K562 (cell line): ENCODE measurements at regions not wholly inside any gene's neighbourhood (a gene's known extent, or its start where the extent isn't known, plus 50 kb on each side); places are given as distances from the start of the nearest gene placed in this dataset.

Source experiments
- ATAC-seq: fragments of 200-7000 bp; cut with Tn5 transposase; 3 replicates; pipeline ENCODE4 v1.9.1; 2020; ENCODE audit warnings: moderate library complexity
- BruUV-seq: library from RNA; stranded (reverse); fragments of 400-500 nt; replicated peaks from 2 replicates; lab custom pipeline; 2021; lab: Mats Ljungman, UMichigan
- CTCF ChIA-PET: fragments of 300-600 bp; formaldehyde crosslinking; extraction: SDS; loops from one replicate; lab custom pipeline; 2021; ENCODE audit warnings: low intra/inter-chr PET ratio; lab: Yijun Ruan, JAX
- POLR2A ChIA-PET: fragments of 300-600, 350-650 bp; sonication (Branson Sonifier 250); formaldehyde crosslinking; extraction: SDS; loops from one replicate; lab custom pipeline; 2021; ENCODE audit warnings: antibody characterized with exemption, inconsistent platforms; lab: Yijun Ruan, JAX
- DNase-seq, 4 experiments: peaks; one replicate each; pipeline versions ENCODE4 v3.0.0 to v3.0.0-alpha.2; 2011 to 2018; ENCODE audit warnings: low spot score in 3 of 4, mixed read lengths in 3 of 4; ENCODE audit errors: extremely low read depth in 1 of 4
- FAIRE-seq: peaks from 2 replicates; lab custom pipeline; 2011; peaks lifted over from hg19 to GRCh38; lab: Jason Lieb, UNC
- H2AFZ ChIP-seq: 2 replicates; pipeline ENCODE4 v1.6.0; 2011; ENCODE audit warnings: low read depth, low read length, control low read depth, inconsistent platforms
- H3K27ac ChIP-seq: fragments of 200-600 bp; 3 replicates; pipeline ENCODE4 v1.8.0; 2011; ENCODE audit warnings: low read depth, mild to moderate bottlenecking, control low read depth, inconsistent platforms, low read length, moderate library complexity, mixed read lengths; ENCODE audit errors: extremely low read depth
- H3K27me3 ChIP-seq, 2 experiments: fragments of 300-600 bp in 1 of 2; 2 replicates in 1 of 2; 3 replicates in 1 of 2; pipeline versions ENCODE4 v1.6.0 to v1.8.0; 2011; ENCODE audit warnings: inconsistent platforms in 2 of 2, low read length in 2 of 2, mild to moderate bottlenecking in 1 of 2, mixed read lengths in 1 of 2, moderate library complexity in 1 of 2; ENCODE audit not compliant: control insufficient read depth in 2 of 2, insufficient read depth in 2 of 2
- H3K36me3 ChIP-seq: fragments of 300-600 bp; 3 replicates; pipeline ENCODE4 v1.8.0; 2011; ENCODE audit warnings: mild to moderate bottlenecking, low read length, inconsistent platforms; ENCODE audit not compliant: control insufficient read depth, insufficient read depth
- H3K4me1 ChIP-seq, 2 experiments: fragments of 200-600 bp in 1 of 2; replicated peaks in 1 of 2; 2 replicates in 1 of 2; 3 replicates in 1 of 2; pipeline versions ENCODE4 v1.5.1 to v1.8.0; 2011; ENCODE audit warnings: inconsistent platforms in 2 of 2, low read length in 2 of 2, mild to moderate bottlenecking in 1 of 2, mixed read lengths in 1 of 2, moderate library complexity in 1 of 2; ENCODE audit not compliant: control insufficient read depth in 2 of 2, insufficient read depth in 2 of 2
- H3K4me2 ChIP-seq: 2 replicates; pipeline ENCODE4 v1.6.1; 2011; ENCODE audit warnings: low read length, control low read depth, inconsistent platforms, mixed read lengths; ENCODE audit not compliant: insufficient read depth
- H3K4me3 ChIP-seq: fragments of 200-600 bp; sonication (generic), shearing (Covaris generic); 2 replicates; pipeline ENCODE4 v1.5.1; 2016; ENCODE audit warnings: control low read depth, inconsistent platforms
- H3K79me2 ChIP-seq: fragments of 200-600 bp; 3 replicates; pipeline ENCODE4 v1.8.0; 2011; ENCODE audit warnings: low read length, inconsistent platforms; ENCODE audit not compliant: control insufficient read depth, insufficient read depth
- H3K9ac ChIP-seq, 2 experiments: 2 replicates each; pipeline versions ENCODE4 v1.6.0 to v1.6.1; 2011; ENCODE audit warnings: low read depth in 2 of 2, low read length in 2 of 2, control low read depth in 1 of 2, inconsistent platforms in 1 of 2, mild to moderate bottlenecking in 1 of 2, mixed read lengths in 1 of 2; ENCODE audit not compliant: insufficient read depth in 1 of 2
- H3K9me1 ChIP-seq: one replicate; pipeline ENCODE4 v1.6.0; 2011; ENCODE audit warnings: inconsistent platforms, mild to moderate bottlenecking, low read length, moderate library complexity; ENCODE audit not compliant: control insufficient read depth, insufficient read depth
- H3K9me3 ChIP-seq: replicated peaks from 2 replicates; pipeline ENCODE4 v1.5.1; 2011; ENCODE audit warnings: low read depth, low read length, inconsistent platforms; ENCODE audit not compliant: control insufficient read depth, insufficient read depth
- H4K20me1 ChIP-seq: replicated peaks from 2 replicates; pipeline ENCODE4 v1.6.1; 2011; ENCODE audit warnings: low read length, inconsistent platforms, mixed read lengths; ENCODE audit not compliant: control insufficient read depth, insufficient read depth
- BCOR ChIP-seq: fragments of 450-650 bp; IDR thresholded peaks from 2 replicates; pipeline ENCODE4 v1.6.1; 2016
- BRCA1 ChIP-seq, 2 experiments: fragments of 450-650 bp in 1 of 2; sonication (generic) in 1 of 2; formaldehyde crosslinking in 1 of 2; IDR thresholded peaks; 2 replicates each; pipeline versions ENCODE4 v1.5.0 to v1.6.1; 2017 to 2020; ENCODE audit warnings: mild to moderate bottlenecking in 1 of 2, missing genetic modification reagents in 1 of 2
- EHMT2 ChIP-seq: fragments of 450-650 bp; IDR thresholded peaks from 2 replicates; pipeline ENCODE4 v1.6.1; 2018; ENCODE audit warnings: antibody characterized with exemption
- ETV1 ChIP-seq: fragments of 450-650 bp; conservative IDR thresholded peaks from 2 replicates; pipeline ENCODE4 v1.6.1; 2016; ENCODE audit warnings: missing genetic modification characterization, control low read depth, low read depth, missing compliant biosample characterization
- KAT2B ChIP-seq: IDR thresholded peaks from one replicate; pipeline ENCODE4 v1.6.1; 2012; ENCODE audit warnings: low read depth, mild to moderate bottlenecking, control low read depth, inconsistent platforms, low read length, moderate library complexity
- KLF10 ChIP-seq: fragments of 250-450 bp; sonication (Bioruptor Pico); IDR thresholded peaks from 2 replicates; pipeline ENCODE4 v1.6.1; 2021; ENCODE audit warnings: matching md5 sums
- MAFK ChIP-seq: IDR thresholded peaks from 2 replicates; pipeline ENCODE4 v1.6.1; 2011; ENCODE audit warnings: low read length, improper control_type of control experiment
- NR2C2 ChIP-seq, 2 experiments: fragments of 200-800 bp in 1 of 2; sonication (Bioruptor generic) in 1 of 2; sonication (generic) in 1 of 2; formaldehyde crosslinking in 1 of 2; IDR thresholded peaks; 2 replicates each; pipeline versions ENCODE4 v1.6.1 to v1.8.0; 2016 to 2022; ENCODE audit warnings: mild to moderate bottlenecking in 1 of 2, missing compliant biosample characterization in 1 of 2, missing genetic modification characterization in 1 of 2, missing genetic modification reagents in 1 of 2
- PHTF2 ChIP-seq: fragments of 250-450 bp; sonication (Bioruptor Pico); IDR thresholded peaks from 2 replicates; pipeline ENCODE4 v1.5.0; 2021; ENCODE audit warnings: mild to moderate bottlenecking
- RBM14 ChIP-seq: fragments of 200-400 bp; formaldehyde crosslinking; IDR thresholded peaks from 2 replicates; pipeline ENCODE4 v1.6.1; 2018; ENCODE audit warnings: low read depth, mild to moderate bottlenecking, low read length, moderate library complexity, borderline replicate concordance; ENCODE audit not compliant: insufficient read depth
- SMARCA4 ChIP-seq: fragments of 450-650 bp; IDR thresholded peaks from 2 replicates; pipeline ENCODE4 v1.6.1; 2016
- ZNF436 ChIP-seq: fragments of 250-450, 450-650 bp; sonication (Bioruptor Pico); formaldehyde crosslinking; IDR thresholded peaks from 2 replicates; pipeline ENCODE4 v1.7.0; 2020; ENCODE audit warnings: mild to moderate bottlenecking
- WGBS: fragments of 100-300 bp; shearing (Covaris generic); methylation state at CpG from one replicate; pipeline ENCODE4 v1.1.6; 2016; ENCODE audit warnings: low coverage, mixed read lengths; ENCODE audit not compliant: insufficient coverage; ENCODE audit errors: missing lambda C conversion rate; 5-methylcytosine and 5-hydroxymethylcytosine counted together
- in situ Hi-C: fragments of 300-500 bp; cut with MboI; formaldehyde crosslinking; loops from 4 replicates; pipeline ENCODE4 v1.15.0; 2018; ENCODE audit warnings: inconsistent platforms, mixed read lengths
- intact Hi-C: fragments of 100-400 bp; cut with micrococcal nuclease; formaldehyde crosslinking; loops from 2 replicates; pipeline ENCODE4 v1.14.2; 2022
- TF ChIP-seq, protein P1 (sequence below): fragments of 250-450 bp; sonication (Bioruptor Pico); IDR thresholded peaks from 2 replicates; pipeline ENCODE4 v1.8.0; 2022; ENCODE audit warnings: inconsistent platforms, mild to moderate bottlenecking, moderate library complexity, borderline replicate concordance
- TF ChIP-seq, protein P2 (sequence below): sonication (generic); formaldehyde crosslinking; IDR thresholded peaks from 2 replicates; pipeline ENCODE4 v1.8.0; 2022; ENCODE audit warnings: missing genetic modification reagents, mild to moderate bottlenecking, borderline replicate concordance
- TF ChIP-seq, protein P3 (sequence below): fragments of 450-650 bp; IDR thresholded peaks from one replicate; pipeline ENCODE4 v1.6.1; 2018; ENCODE audit warnings: mild to moderate bottlenecking, moderate library complexity; ENCODE audit not compliant: partially characterized antibody

- ATAC-seq: no peak
- BruUV-seq: no TSS peak
- 2% methylated on average over 4 of the region's 5 CpGs for WGBS
- no peaks in the 10 kb centered on the region for H3K9me1 ChIP-seq
- H3K27ac ChIP-seq: no peak overlapping the region
- H3K27me3 ChIP-seq: no peaks in the 10 kb centered on the region
- H4K20me1 ChIP-seq: no peaks in the 10 kb centered on the region
- in situ Hi-C loops: no loop called here
- H3K79me2 ChIP-seq: no peaks in the 10 kb centered on the region
- CTCF ChIA-PET: no interaction called here
- no peak for TF ChIP-seq SMARCA4
- TF ChIP-seq BRCA1 (IDR thresholded peaks at IDR 0.05): no peak
- TF ChIP-seq BRCA1 (CRISPR knock-in tag; IDR thresholded peaks at IDR 0.05): no peak
- TF ChIP-seq RBM14: no peak
- TF ChIP-seq BCOR: no peak
- no peak for TF ChIP-seq ETV1 (tag)
- TF ChIP-seq EHMT2: no peak
- no peak for TF ChIP-seq KLF10 (CRISPR knock-in tag)
- no peak for TF ChIP-seq PHTF2
- TF ChIP-seq KAT2B: no peak
- TF ChIP-seq NR2C2 (CRISPR knock-in tag; IDR thresholded peaks at IDR 0.05): no peak
- TF ChIP-seq NR2C2 (tag; IDR thresholded peaks at IDR 0.05): no peak
- TF ChIP-seq, protein P1, sequence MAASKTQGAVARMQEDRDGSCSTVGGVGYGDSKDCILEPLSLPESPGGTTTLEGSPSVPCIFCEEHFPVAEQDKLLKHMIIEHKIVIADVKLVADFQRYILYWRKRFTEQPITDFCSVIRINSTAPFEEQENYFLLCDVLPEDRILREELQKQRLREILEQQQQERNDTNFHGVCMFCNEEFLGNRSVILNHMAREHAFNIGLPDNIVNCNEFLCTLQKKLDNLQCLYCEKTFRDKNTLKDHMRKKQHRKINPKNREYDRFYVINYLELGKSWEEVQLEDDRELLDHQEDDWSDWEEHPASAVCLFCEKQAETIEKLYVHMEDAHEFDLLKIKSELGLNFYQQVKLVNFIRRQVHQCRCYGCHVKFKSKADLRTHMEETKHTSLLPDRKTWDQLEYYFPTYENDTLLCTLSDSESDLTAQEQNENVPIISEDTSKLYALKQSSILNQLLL: no peak
- TF ChIP-seq, protein P2, sequence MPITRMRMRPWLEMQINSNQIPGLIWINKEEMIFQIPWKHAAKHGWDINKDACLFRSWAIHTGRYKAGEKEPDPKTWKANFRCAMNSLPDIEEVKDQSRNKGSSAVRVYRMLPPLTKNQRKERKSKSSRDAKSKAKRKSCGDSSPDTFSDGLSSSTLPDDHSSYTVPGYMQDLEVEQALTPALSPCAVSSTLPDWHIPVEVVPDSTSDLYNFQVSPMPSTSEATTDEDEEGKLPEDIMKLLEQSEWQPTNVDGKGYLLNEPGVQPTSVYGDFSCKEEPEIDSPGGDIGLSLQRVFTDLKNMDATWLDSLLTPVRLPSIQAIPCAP: no peak
- TF ChIP-seq, protein P3, sequence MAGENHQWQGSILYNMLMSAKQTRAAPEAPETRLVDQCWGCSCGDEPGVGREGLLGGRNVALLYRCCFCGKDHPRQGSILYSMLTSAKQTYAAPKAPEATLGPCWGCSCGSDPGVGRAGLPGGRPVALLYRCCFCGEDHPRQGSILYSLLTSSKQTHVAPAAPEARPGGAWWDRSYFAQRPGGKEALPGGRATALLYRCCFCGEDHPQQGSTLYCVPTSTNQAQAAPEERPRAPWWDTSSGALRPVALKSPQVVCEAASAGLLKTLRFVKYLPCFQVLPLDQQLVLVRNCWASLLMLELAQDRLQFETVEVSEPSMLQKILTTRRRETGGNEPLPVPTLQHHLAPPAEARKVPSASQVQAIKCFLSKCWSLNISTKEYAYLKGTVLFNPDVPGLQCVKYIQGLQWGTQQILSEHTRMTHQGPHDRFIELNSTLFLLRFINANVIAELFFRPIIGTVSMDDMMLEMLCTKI: no peak
- no peak for TF ChIP-seq MAFK
- TF ChIP-seq ZNF436 (CRISPR knock-in tag): no peak
- TF ChIP-seq, all 486 proteins: peak for 0
- FAIRE-seq: no peak
- POLR2A ChIA-PET: no interaction called here
- H3K4me1 ChIP-seq: no peaks in the 10 kb centered on the region
- intact Hi-C loops: no loop called here
- H3K4me2 ChIP-seq: no peak overlapping the region
- H3K9me3 ChIP-seq: no peaks in the 10 kb centered on the region; the same call in 1 of the 2 replicates
- no peak overlapping the region for H3K9ac ChIP-seq
- no peaks in the 10 kb centered on the region for H3K36me3 ChIP-seq
- H3K4me3 ChIP-seq: no peak overlapping the region
- H2AFZ ChIP-seq: no peak overlapping the region
- DNase-seq: no peak
Observed at GRCh38 chr17:54085934-54086333, 263.2 kb downstream of the KIF2B start.
